ENCODE measurements at regions not wholly inside any gene's neighbourhood (a gene's known extent, or its start where the extent isn't known, plus 50 kb on each side); places are given as distances from the start of the nearest gene placed in this dataset.

DNA sequence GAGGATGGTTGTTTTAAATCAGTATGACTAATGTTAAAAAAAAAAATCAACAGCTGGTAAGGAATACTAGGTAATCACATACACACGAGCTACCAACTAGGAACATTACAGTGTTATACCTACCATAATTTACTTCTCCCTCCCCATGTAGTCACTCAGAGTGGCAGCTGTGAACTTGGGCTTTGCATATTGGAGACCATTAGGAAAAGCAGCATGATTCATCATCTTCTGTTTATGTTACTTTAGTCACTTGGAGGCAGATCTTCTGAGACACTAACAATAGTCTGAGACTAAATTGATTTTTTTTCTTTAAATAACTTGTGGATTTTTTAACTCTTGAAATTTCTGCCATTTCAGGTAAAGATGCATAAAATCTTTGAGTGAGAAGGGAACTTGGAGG lies 141.5 kb upstream of the NR4A3 start:
- Histone ChIP-seq H2BK5ac (ENCODE audit: low read length) (no peak overlapping the region), H2AK5ac (ENCODE audit: low read depth, low read length) (no peak overlapping the region), H3K18ac (ENCODE audit: low read length) (no peak overlapping the region), H3K9ac (ENCODE audit: low read depth, low read length, poor library complexity) (no peak overlapping the region), H3K79me1 (ENCODE audit: low read depth, low read length) (no peaks in the 10 kb centered on the region), H3K4me3 (ENCODE audit: low read length in 2 of 2) (no peak overlapping the region), H4K8ac (ENCODE audit: low read depth, low read length) (no peak overlapping the region), H3K4ac (ENCODE audit: low read length) (no peak overlapping the region), H4K91ac (ENCODE audit: low read depth, low read length, poor library complexity) (no peak overlapping the region), H3K23ac (ENCODE audit: low read depth, low read length, poor library complexity) (no peak overlapping the region), H3K27ac (replicated peaks; ENCODE audit: low read length) (no peak overlapping the region), H2BK120ac (ENCODE audit: low read depth, low read length) (no peak overlapping the region), H2BK12ac (ENCODE audit: low read length) (no peak overlapping the region), H3K27me3 (ENCODE audit: control insufficient read depth in 3 of 3, insufficient read depth in 3 of 3, low read depth in 1 of 3, low read length in 3 of 3) (no peaks in the 10 kb centered on the region), H2AFZ (ENCODE audit: low read length) (no peak overlapping the region), H2BK15ac (ENCODE audit: low read length) (no peak overlapping the region), H3K14ac (ENCODE audit: low read length) (no peak overlapping the region), H3K4me2 (ENCODE audit: insufficient read depth, low read length, poor library complexity, severe bottlenecking) (no peak overlapping the region), H3K36me3 (replicated peaks in 1 of 2; ENCODE audit: control insufficient read depth in 2 of 2, insufficient read depth in 2 of 2, low read length in 2 of 2) (no peaks in the 10 kb centered on the region), H3K4me1 (ENCODE audit: control insufficient read depth in 2 of 2, insufficient read depth in 1 of 2, low read depth in 1 of 2, low read length in 2 of 2) (no peaks in the 10 kb centered on the region), H3K9me3 (replicated peaks in 1 of 2; ENCODE audit: control insufficient read depth in 2 of 2, insufficient read depth in 1 of 2, low read depth in 1 of 2, low read length in 2 of 2) (peaks cover 0 to 3% of the 10 kb centered on the region in 2 donors)
- DNase-seq (ENCODE audit: low spot score): no peak
- WGBS, 2 donors (ENCODE audit: extremely low coverage in 2 of 2, insufficient read length in 2 of 2, insufficient replicate concordance in 1 of 2): no CpG with 5 or more reads among the region's 1 CpG

GRCh38 chr9:99681113-99681512 lies 140.6 kb upstream of the NR4A3 start:
- DNase-seq (ENCODE audit: low spot score): no peak
- H3K27me3 ChIP-seq (ENCODE audit: control insufficient read depth in 3 of 3, insufficient read depth in 3 of 3, low read depth in 1 of 3, low read length in 3 of 3): no peaks in the 10 kb centered on the region
- no peak overlapping the region for H3K4ac ChIP-seq (ENCODE audit: low read length)
- H2AK5ac ChIP-seq (ENCODE audit: low read depth, low read length): no peak overlapping the region
- H3K14ac ChIP-seq (ENCODE audit: low read length): no peak overlapping the region
- no peak overlapping the region for H3K23ac ChIP-seq (ENCODE audit: low read depth, low read length, poor library complexity)
- H2BK15ac ChIP-seq (ENCODE audit: low read length): no peak overlapping the region
- H3K9ac ChIP-seq (ENCODE audit: low read depth, low read length, poor library complexity): no peak overlapping the region
- H2BK120ac ChIP-seq (ENCODE audit: low read depth, low read length): no peak overlapping the region
- no peak overlapping the region for H4K91ac ChIP-seq (ENCODE audit: low read depth, low read length, poor library complexity)
- H3K36me3 ChIP-seq (replicated peaks in 1 of 2; ENCODE audit: control insufficient read depth in 2 of 2, insufficient read depth in 2 of 2, low read length in 2 of 2): no peaks in the 10 kb centered on the region
- H3K4me3 ChIP-seq (ENCODE audit: low read length in 2 of 2): no peak overlapping the region
- no peak overlapping the region for H2BK5ac ChIP-seq (ENCODE audit: low read length)
- H3K18ac ChIP-seq (ENCODE audit: low read length): no peak overlapping the region
- no peak overlapping the region for H3K27ac ChIP-seq (replicated peaks; ENCODE audit: low read length)
- H3K4me2 ChIP-seq (ENCODE audit: insufficient read depth, low read length, poor library complexity, severe bottlenecking): no peak overlapping the region
- no peak overlapping the region for H2AFZ ChIP-seq (ENCODE audit: low read length)
- H3K79me1 ChIP-seq (ENCODE audit: low read depth, low read length): no peaks in the 10 kb centered on the region
- no peak overlapping the region for H2BK12ac ChIP-seq (ENCODE audit: low read length)
- peaks cover 0 to under 1% of the 10 kb centered on the region in 2 donors for H3K9me3 ChIP-seq (replicated peaks in 1 of 2; ENCODE audit: control insufficient read depth in 2 of 2, insufficient read depth in 1 of 2, low read depth in 1 of 2, low read length in 2 of 2)
- H4K8ac ChIP-seq (ENCODE audit: low read depth, low read length): no peak overlapping the region
- no peaks in the 10 kb centered on the region for H3K4me1 ChIP-seq (ENCODE audit: control insufficient read depth in 2 of 2, insufficient read depth in 1 of 2, low read depth in 1 of 2, low read length in 2 of 2)

DNA sequence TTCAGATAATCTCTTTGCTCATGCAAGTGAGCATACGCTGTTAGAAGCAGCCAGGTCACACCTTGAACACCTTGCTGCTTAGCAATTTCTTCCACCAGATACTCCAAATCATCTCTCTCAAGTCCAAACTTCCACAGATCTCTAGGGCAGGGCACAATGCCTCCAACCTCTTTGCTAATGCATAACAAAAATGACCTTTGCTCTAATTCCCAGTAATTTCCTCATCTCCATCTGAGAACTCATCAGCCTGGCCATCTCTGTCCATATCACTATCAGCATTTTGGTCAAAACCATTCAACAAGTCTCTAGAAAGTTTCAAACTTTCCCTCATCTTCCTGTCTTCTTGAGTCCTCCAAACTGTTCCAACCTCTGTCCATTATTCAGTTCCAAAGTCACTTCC lies 139.3 kb upstream of the NR4A3 start:
- Histone ChIP-seq H3K4me3 (ENCODE audit: low read length in 2 of 2) (no peak overlapping the region), H3K27ac (replicated peaks; ENCODE audit: low read length) (no peak overlapping the region), H3K14ac (ENCODE audit: low read length) (no peak overlapping the region), H2AFZ (ENCODE audit: low read length) (no peak overlapping the region), H3K4me1 (ENCODE audit: control insufficient read depth in 2 of 2, insufficient read depth in 1 of 2, low read depth in 1 of 2, low read length in 2 of 2) (no peaks in the 10 kb centered on the region), H3K36me3 (replicated peaks in 1 of 2; ENCODE audit: control insufficient read depth in 2 of 2, insufficient read depth in 2 of 2, low read length in 2 of 2) (no peaks in the 10 kb centered on the region), H3K4ac (ENCODE audit: low read length) (no peak overlapping the region), H2AK5ac (ENCODE audit: low read depth, low read length) (no peak overlapping the region), H2BK15ac (ENCODE audit: low read length) (no peak overlapping the region), H3K23ac (ENCODE audit: low read depth, low read length, poor library complexity) (no peak overlapping the region), H3K18ac (ENCODE audit: low read length) (no peak overlapping the region), H2BK120ac (ENCODE audit: low read depth, low read length) (no peak overlapping the region), H3K27me3 (ENCODE audit: control insufficient read depth in 3 of 3, insufficient read depth in 3 of 3, low read depth in 1 of 3, low read length in 3 of 3) (no peaks in the 10 kb centered on the region), H3K79me1 (ENCODE audit: low read depth, low read length) (no peaks in the 10 kb centered on the region), H4K8ac (ENCODE audit: low read depth, low read length) (no peak overlapping the region), H3K9ac (ENCODE audit: low read depth, low read length, poor library complexity) (no peak overlapping the region), H3K9me3 (replicated peaks in 1 of 2; ENCODE audit: control insufficient read depth in 2 of 2, insufficient read depth in 1 of 2, low read depth in 1 of 2, low read length in 2 of 2) (no peaks in the 10 kb centered on the region), H2BK5ac (ENCODE audit: low read length) (no peak overlapping the region), H3K4me2 (ENCODE audit: insufficient read depth, low read length, poor library complexity, severe bottlenecking) (no peak overlapping the region), H4K91ac (ENCODE audit: low read depth, low read length, poor library complexity) (no peak overlapping the region), H2BK12ac (ENCODE audit: low read length) (no peak overlapping the region)
- no CpG with 5 or more reads among the region's 1 CpG for WGBS, 2 donors (ENCODE audit: extremely low coverage in 2 of 2, insufficient read length in 2 of 2, insufficient replicate concordance in 1 of 2)
- DNase-seq (ENCODE audit: low spot score): no peak

DNA sequence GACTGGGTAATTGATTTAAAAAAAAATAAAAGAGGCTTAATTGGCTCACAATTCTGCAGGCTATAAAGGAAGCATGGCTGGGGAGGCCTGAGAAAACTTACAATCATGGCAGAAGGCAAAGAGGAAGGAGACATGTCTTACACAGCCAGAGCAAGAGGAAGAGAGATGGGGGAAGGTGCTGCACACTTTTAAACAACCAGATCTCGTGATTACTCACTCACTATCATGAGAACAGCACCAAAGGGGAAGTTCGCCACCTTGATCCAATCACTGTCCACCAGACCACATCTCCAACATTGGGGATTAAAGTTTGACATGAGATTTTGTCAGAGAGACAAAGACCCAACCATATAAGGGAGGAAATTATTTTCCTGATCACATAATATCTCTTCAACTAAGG lies 138.8 kb upstream of the NR4A3 start:
- Histone ChIP-seq H3K14ac (ENCODE audit: low read length) (no peak overlapping the region), H2AFZ (ENCODE audit: low read length) (no peak overlapping the region), H3K36me3 (replicated peaks in 1 of 2; ENCODE audit: control insufficient read depth in 2 of 2, insufficient read depth in 2 of 2, low read length in 2 of 2) (no peaks in the 10 kb centered on the region), H3K9ac (ENCODE audit: low read depth, low read length, poor library complexity) (no peak overlapping the region), H3K23ac (ENCODE audit: low read depth, low read length, poor library complexity) (no peak overlapping the region), H3K27me3 (ENCODE audit: control insufficient read depth in 3 of 3, insufficient read depth in 3 of 3, low read depth in 1 of 3, low read length in 3 of 3) (no peaks in the 10 kb centered on the region), H4K91ac (ENCODE audit: low read depth, low read length, poor library complexity) (no peak overlapping the region), H2BK12ac (ENCODE audit: low read length) (no peak overlapping the region), H2BK120ac (ENCODE audit: low read depth, low read length) (no peak overlapping the region), H3K9me3 (replicated peaks in 1 of 2; ENCODE audit: control insufficient read depth in 2 of 2, insufficient read depth in 1 of 2, low read depth in 1 of 2, low read length in 2 of 2) (no peaks in the 10 kb centered on the region), H3K4me2 (ENCODE audit: insufficient read depth, low read length, poor library complexity, severe bottlenecking) (no peak overlapping the region), H3K27ac (replicated peaks; ENCODE audit: low read length) (no peak overlapping the region), H2BK5ac (ENCODE audit: low read length) (no peak overlapping the region), H3K79me1 (ENCODE audit: low read depth, low read length) (no peaks in the 10 kb centered on the region), H3K4ac (ENCODE audit: low read length) (no peak overlapping the region), H3K18ac (ENCODE audit: low read length) (no peak overlapping the region), H2BK15ac (ENCODE audit: low read length) (no peak overlapping the region), H3K4me1 (ENCODE audit: control insufficient read depth in 2 of 2, insufficient read depth in 1 of 2, low read depth in 1 of 2, low read length in 2 of 2) (no peaks in the 10 kb centered on the region), H4K8ac (ENCODE audit: low read depth, low read length) (no peak overlapping the region), H2AK5ac (ENCODE audit: low read depth, low read length) (no peak overlapping the region), H3K4me3 (ENCODE audit: low read length in 2 of 2) (no peak overlapping the region)
- no peak for DNase-seq (ENCODE audit: low spot score)
- WGBS, 2 donors (ENCODE audit: extremely low coverage in 2 of 2, insufficient read length in 2 of 2, insufficient replicate concordance in 1 of 2): no CpG with 5 or more reads among the region's 2 CpGs

Data from neuronal stem cell (in vitro differentiated cells).